Neural progenitor cell (in vitro differentiated cells): ENCODE measurements at regions not wholly inside any gene's neighbourhood (a gene's known extent, or its start where the extent isn't known, plus 50 kb on each side); places are given as distances from the start of the nearest gene placed in this dataset.
"Not testable (repeated sequence)": the region's sequence is repeated elsewhere in the genome, so short reads cannot be mapped to it uniquely, and the experiment has no call there.

Experiments
- DNase-seq: peaks from one replicate; pipeline ENCODE4 v3.0.0-alpha.2; 2016; ENCODE audit warnings: low spot score
- H2AFZ ChIP-seq: fragments of 200-600 bp; sonication (generic); replicated peaks from 2 replicates; pipeline ENCODE4 v1.6.1; 2016; ENCODE audit warnings: antibody characterized with exemption
- H3F3A ChIP-seq: fragments of 200-600 bp; sonication (generic); 2 replicates; pipeline ENCODE4 v1.6.1; 2016; ENCODE audit warnings: antibody characterized with exemption, low read depth
- H3K27ac ChIP-seq: fragments of 200-600 bp; sonication (generic); 2 replicates; pipeline ENCODE4 v1.5.1; 2016; ENCODE audit warnings: mild to moderate bottlenecking
- H3K27me3 ChIP-seq: fragments of 200-600 bp; sonication (generic); 2 replicates; pipeline ENCODE4 v1.6.1; 2016; ENCODE audit warnings: mild to moderate bottlenecking, moderate library complexity
- H3K36me3 ChIP-seq: fragments of 200-600 bp; sonication (generic); 2 replicates; pipeline ENCODE4 v1.5.1; 2016
- H3K4me1 ChIP-seq: fragments of 200-600 bp; sonication (generic); 2 replicates; pipeline ENCODE4 v1.6.1; 2016; ENCODE audit warnings: mixed run types
- H3K4me2 ChIP-seq: fragments of 200-600 bp; sonication (generic); 2 replicates; pipeline ENCODE4 v1.6.1; 2016
- H3K4me3 ChIP-seq: fragments of 200-600 bp; sonication (generic); 2 replicates; pipeline ENCODE4 v1.5.1; 2016
- H3K79me2 ChIP-seq: fragments of 200-600 bp; sonication (generic); 2 replicates; pipeline ENCODE4 v1.6.1; 2016; ENCODE audit warnings: low read depth
- H3K9ac ChIP-seq: fragments of 200-600 bp; sonication (generic); 2 replicates; pipeline ENCODE4 v1.6.1; 2016
- H3K9me3 ChIP-seq: fragments of 200-600 bp; sonication (generic); 2 replicates; pipeline ENCODE4 v1.5.1; 2016; ENCODE audit warnings: low read depth
- H4K20me1 ChIP-seq: fragments of 200-600 bp; sonication (generic); 2 replicates; pipeline ENCODE4 v1.6.1; 2016; ENCODE audit warnings: low read depth
- H3K27ac Mint-ChIP-seq: 3 replicates; pipeline ENCODE4 v1.8.0; 2021; ENCODE audit warnings: mixed read lengths
- H3K27me3 Mint-ChIP-seq: 2 replicates; pipeline ENCODE4 v1.8.0; 2022; ENCODE audit warnings: low read depth, mild to moderate bottlenecking, inconsistent platforms, moderate library complexity, mixed read lengths; ENCODE audit not compliant: insufficient read depth
- H3K36me3 Mint-ChIP-seq: 3 replicates; pipeline ENCODE4 v1.8.0; 2021; ENCODE audit warnings: mixed read lengths
- H3K4me1 Mint-ChIP-seq: 3 replicates; pipeline ENCODE4 v1.8.0; 2021; ENCODE audit warnings: mixed read lengths
- H3K4me3 Mint-ChIP-seq: 3 replicates; pipeline ENCODE4 v1.8.0; 2021; ENCODE audit warnings: mild to moderate bottlenecking, moderate library complexity, mixed read lengths
- H3K9me3 Mint-ChIP-seq: 3 replicates; pipeline ENCODE4 v1.8.0; 2020; ENCODE audit warnings: mixed read lengths
- EZH2 ChIP-seq: fragments of 200-600 bp; sonication (generic); IDR thresholded peaks from 2 replicates; pipeline ENCODE4 v1.6.1; 2017; ENCODE audit warnings: antibody characterized with exemption, mild to moderate bottlenecking, moderate library complexity
- EZH2phosphoT487 ChIP-seq: fragments of 200-600 bp; sonication (generic); IDR thresholded peaks from 2 replicates; pipeline ENCODE4 v1.6.1; 2017; ENCODE audit warnings: antibody characterized with exemption
- TF ChIP-seq, protein P1 (sequence below): fragments of 200-600 bp; sonication (generic); IDR thresholded peaks from 2 replicates; pipeline ENCODE4 v1.5.1; 2017; ENCODE audit warnings: antibody characterized with exemption, mild to moderate bottlenecking

DNA sequence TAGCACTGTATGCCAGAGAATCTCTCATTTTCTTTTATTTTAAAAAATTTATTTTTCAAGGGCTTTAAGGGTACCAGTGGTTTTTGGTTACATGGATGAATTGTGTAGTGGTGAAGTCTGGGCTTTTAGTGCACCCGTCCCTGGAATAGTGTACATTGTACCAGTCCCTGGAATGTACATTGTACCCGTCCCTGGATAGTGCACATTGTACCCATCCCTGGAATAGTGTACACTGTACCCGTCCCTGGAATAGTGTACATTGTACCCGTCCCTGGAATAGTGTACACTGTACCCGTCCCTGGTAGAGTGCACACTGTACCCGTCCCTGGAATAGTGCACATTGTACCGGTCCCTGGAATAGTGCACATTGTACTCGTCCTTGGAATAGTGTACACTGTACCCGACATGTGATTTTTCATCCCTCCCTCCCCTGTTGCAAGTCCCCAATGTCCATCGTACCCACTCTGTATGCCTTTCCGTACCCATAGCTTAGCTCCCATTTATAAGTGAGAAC, 56.1 kb upstream of the HELT start:
- Histone ChIP-seq H3K36me3 (no peaks in the 10 kb centered on the region), H3F3A (no peaks in the 10 kb centered on the region), H3K4me3 (no peak overlapping the region), H3K4me1 (no peaks in the 10 kb centered on the region), H3K27me3 (no peaks in the 10 kb centered on the region), H3K9me3 (no peaks in the 10 kb centered on the region), H3K4me2 (no peak overlapping the region), H4K20me1 (no peaks in the 10 kb centered on the region), H2AFZ (no peak overlapping the region), H3K79me2 (no peaks in the 10 kb centered on the region), H3K9ac (no peak overlapping the region), H3K27ac (no peak overlapping the region)
- TF ChIP-seq EZH2phosphoT487, result no peak
- TF ChIP-seq EZH2, result no peak
- TF ChIP-seq, protein P1, sequence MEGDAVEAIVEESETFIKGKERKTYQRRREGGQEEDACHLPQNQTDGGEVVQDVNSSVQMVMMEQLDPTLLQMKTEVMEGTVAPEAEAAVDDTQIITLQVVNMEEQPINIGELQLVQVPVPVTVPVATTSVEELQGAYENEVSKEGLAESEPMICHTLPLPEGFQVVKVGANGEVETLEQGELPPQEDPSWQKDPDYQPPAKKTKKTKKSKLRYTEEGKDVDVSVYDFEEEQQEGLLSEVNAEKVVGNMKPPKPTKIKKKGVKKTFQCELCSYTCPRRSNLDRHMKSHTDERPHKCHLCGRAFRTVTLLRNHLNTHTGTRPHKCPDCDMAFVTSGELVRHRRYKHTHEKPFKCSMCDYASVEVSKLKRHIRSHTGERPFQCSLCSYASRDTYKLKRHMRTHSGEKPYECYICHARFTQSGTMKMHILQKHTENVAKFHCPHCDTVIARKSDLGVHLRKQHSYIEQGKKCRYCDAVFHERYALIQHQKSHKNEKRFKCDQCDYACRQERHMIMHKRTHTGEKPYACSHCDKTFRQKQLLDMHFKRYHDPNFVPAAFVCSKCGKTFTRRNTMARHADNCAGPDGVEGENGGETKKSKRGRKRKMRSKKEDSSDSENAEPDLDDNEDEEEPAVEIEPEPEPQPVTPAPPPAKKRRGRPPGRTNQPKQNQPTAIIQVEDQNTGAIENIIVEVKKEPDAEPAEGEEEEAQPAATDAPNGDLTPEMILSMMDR, result no peak
- DNase-seq, result no peak
- Mint-ChIP-seq H3K4me3 (no peak overlapping the region), H3K36me3 (peaks cover 2% of the 10 kb centered on the region), H3K9me3 (peaks cover 15% of the 10 kb centered on the region), H3K27me3 (peaks cover 21% of the 10 kb centered on the region), H3K4me1 (peaks cover 41% of the 10 kb centered on the region), H3K27ac (peak overlapping the region; percentile 21)

DNA sequence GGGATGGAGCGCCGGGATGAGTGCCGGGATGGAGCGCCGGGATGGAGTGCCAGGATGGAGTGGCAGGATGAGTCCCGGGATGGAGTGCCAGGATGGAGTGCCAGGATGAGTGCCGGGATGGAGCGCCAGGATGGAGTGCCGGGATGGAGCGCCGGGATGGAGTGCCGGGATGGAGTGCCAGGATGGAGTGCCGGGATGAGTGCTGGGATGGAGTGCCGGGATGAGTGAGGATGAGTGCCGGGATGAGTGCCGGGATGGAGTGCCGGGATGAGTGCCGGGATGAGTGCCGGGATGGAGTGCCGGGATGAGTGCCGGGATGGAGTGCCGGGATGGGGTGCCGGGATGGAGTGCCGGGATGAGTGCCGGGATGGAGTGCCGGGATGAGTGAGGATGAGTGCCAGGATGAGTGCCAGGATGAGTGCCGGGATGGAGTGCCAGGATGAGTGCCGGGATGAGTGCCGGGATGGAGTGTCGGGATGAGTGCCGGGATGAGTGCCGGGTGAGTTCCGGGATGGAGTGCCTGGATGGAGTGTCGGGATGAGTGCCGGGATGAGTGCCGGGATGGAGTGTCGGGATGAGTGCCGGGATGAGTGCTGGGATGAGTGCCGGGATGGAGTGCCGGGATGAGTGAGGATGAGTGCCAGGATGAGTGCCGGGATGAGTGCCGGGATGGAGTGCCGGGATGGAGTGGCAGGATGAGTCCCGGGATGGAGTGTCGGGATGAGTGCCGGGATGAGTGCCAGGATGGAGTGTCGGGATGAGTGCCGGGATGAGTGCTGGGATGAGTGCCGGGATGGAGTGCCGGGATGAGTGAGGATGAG, 52.9 kb upstream of the HELT start:
- H3K79me2 ChIP-seq, DNase-seq, H3K4me3 ChIP-seq, H3K4me3 Mint-ChIP-seq, H3K36me3 ChIP-seq, H3F3A ChIP-seq, H2AFZ ChIP-seq, H3K4me1 ChIP-seq, H3K27ac Mint-ChIP-seq, H3K4me2 ChIP-seq, H3K36me3 Mint-ChIP-seq, H4K20me1 ChIP-seq, H3K9ac ChIP-seq, H3K27me3 ChIP-seq, H3K9me3 ChIP-seq, H3K27ac ChIP-seq: not testable (repeated sequence)
- peaks cover 24% of the 10 kb centered on the region for H3K27me3 Mint-ChIP-seq
- peaks cover 13% of the 10 kb centered on the region for H3K4me1 Mint-ChIP-seq
- peaks cover 26% of the 10 kb centered on the region for H3K9me3 Mint-ChIP-seq

DNA sequence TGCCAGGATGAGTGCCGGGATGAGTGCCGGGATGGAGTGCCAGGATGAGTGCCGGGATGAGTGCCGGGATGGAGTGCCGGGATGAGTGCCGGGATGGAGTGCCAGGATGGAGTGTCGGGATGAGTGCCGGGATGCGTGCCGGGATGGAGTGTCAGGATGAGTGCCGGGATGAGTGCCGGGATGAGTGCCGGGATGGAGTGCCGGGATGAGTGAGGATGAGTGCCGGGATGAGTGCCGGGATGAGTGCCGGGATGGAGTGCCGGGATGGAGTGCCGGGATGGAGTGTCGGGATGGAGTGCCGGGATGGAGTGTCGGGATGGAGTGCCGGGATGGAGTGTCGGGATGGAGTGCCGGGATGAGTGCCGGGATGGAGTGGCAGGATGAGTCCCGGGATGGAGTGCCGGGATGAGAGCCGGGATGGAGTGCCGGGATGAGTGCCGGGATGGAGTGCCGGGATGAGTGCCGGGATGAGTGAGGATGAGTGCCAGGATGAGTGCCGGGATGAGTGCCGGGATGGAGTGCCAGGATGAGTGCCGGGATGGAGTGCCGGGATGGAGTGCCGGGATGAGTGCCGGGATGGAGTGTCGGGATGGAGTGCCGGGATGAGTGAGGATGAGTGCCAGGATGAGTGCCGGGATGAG, 52.1 kb upstream of the HELT start:
- not testable (repeated sequence) for H3K36me3 ChIP-seq, H3K4me1 Mint-ChIP-seq, H3K36me3 Mint-ChIP-seq, H3K4me1 ChIP-seq, H3K9ac ChIP-seq, H2AFZ ChIP-seq, H3K27me3 ChIP-seq, H3K9me3 ChIP-seq, H3K27ac ChIP-seq, DNase-seq, H3F3A ChIP-seq, H3K27ac Mint-ChIP-seq, H3K4me3 Mint-ChIP-seq, H3K79me2 ChIP-seq, H3K4me2 ChIP-seq, H3K4me3 ChIP-seq, H4K20me1 ChIP-seq
- Mint-ChIP-seq H3K9me3 (peaks cover 32% of the 10 kb centered on the region), H3K27me3 (peaks cover 24% of the 10 kb centered on the region)

DNA sequence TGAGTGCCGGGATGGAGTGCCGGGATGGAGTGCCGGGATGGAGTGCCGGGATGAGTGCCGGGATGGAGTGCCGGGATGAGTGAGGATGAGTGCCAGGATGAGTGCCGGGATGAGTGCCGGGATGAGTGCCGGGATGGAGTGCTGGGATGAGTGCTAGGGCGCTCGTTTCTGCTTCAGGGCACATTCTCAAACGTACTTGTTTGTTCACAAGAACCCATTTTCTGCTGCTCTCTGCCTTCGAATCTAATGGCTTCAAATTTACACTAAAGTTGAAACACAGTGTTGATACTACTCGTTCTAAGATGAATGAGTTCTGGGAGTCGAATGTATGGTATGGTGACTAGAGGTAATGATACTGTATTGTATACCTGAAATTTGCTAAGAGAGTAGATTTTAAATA, 50.6 kb upstream of the HELT start:
- H3K36me3 Mint-ChIP-seq, H3K27ac Mint-ChIP-seq, H3K4me3 Mint-ChIP-seq: not testable (repeated sequence)

More for the DNA sequence above, 50.6 kb upstream of the HELT start:
- not testable (repeated sequence) for H3F3A ChIP-seq, H4K20me1 ChIP-seq, H3K9ac ChIP-seq, H3K27ac ChIP-seq, H3K9me3 ChIP-seq, H3K4me1 ChIP-seq, H3K36me3 ChIP-seq, H2AFZ ChIP-seq, H3K79me2 ChIP-seq, H3K4me2 ChIP-seq, H3K27me3 ChIP-seq, H3K4me3 ChIP-seq, DNase-seq
- Mint-ChIP-seq H3K4me1 (peaks cover 10% of the 10 kb centered on the region), H3K9me3 (peaks cover 43% of the 10 kb centered on the region), H3K27me3 (peaks cover 28% of the 10 kb centered on the region)
